ENCODE measurements at regions not wholly inside any gene's neighbourhood (a gene's known extent, or its start where the extent isn't known, plus 50 kb on each side); places are given as distances from the start of the nearest gene placed in this dataset.

- WGBS (ENCODE audit: insufficient coverage, low coverage, missing lambda C conversion rate) = 2% methylated on average over 9 of the region's 9 CpGs
- DNase-seq (ENCODE audit: extremely low read depth in 1 of 4, low spot score in 3 of 4) = peak; percentile 75 to 92 (median 81)
- in situ Hi-C loops (cut with MboI) (no loop called here), intact Hi-C loops (cut with micrococcal nuclease) (loop anchor here (1.0 kb wide), 1 partner anchor 18 kb away; no protein-coding TSS in a partner anchor)
- peak; percentile 89 for ATAC-seq
- H3K27ac ChIP-seq (ENCODE audit: extremely low read depth, low read depth, low read length) = peak overlapping the region; percentile 85
- peak overlapping the region; percentile 77 for H3K4me2 ChIP-seq (ENCODE audit: insufficient read depth, low read length)
- no peaks in the 10 kb centered on the region for H3K9me1 ChIP-seq (ENCODE audit: control insufficient read depth, insufficient read depth, low read length)
- POLR2A ChIA-PET = interaction anchor here (0.6 to 3.6 kb wide), 8 partner anchors 9 to 1328 kb away, joined by 3 to 29 read pairs (median 3); no protein-coding TSS in a partner anchor
- peak overlapping the region; percentile 37 to 70; a peak in 2 of 4 replicates for H3K9ac ChIP-seq (ENCODE audit: insufficient read depth in 1 of 2, low read depth in 2 of 2, low read length in 2 of 2)
- TSS peak; percentile 90 for BruUV-seq (replicated peaks)
- peak overlapping the region; percentile 94 for H2AFZ ChIP-seq (ENCODE audit: low read depth, low read length)
- H3K36me3 ChIP-seq (ENCODE audit: control insufficient read depth, insufficient read depth, low read length) = no peaks in the 10 kb centered on the region
- no peaks in the 10 kb centered on the region for H4K20me1 ChIP-seq (replicated peaks; ENCODE audit: control insufficient read depth, insufficient read depth, low read length)
- peaks cover 0 to 9% of the 10 kb centered on the region in 2 experiments; a peak in 1 of 5 replicates for H3K4me1 ChIP-seq (replicated peaks in 1 of 2; ENCODE audit: control insufficient read depth in 2 of 2, insufficient read depth in 2 of 2, low read length in 2 of 2)
- peak; percentile 96 for FAIRE-seq
- no peaks in the 10 kb centered on the region for H3K79me2 ChIP-seq (ENCODE audit: control insufficient read depth, insufficient read depth, low read length)
- peak overlapping the region; percentile 9; the same call in 1 of the 2 replicates for H3K4me3 ChIP-seq
- CTCF ChIA-PET (ENCODE audit: low intra/inter-chr PET ratio) = no interaction called here
- H3K9me3 ChIP-seq (replicated peaks; ENCODE audit: control insufficient read depth, insufficient read depth, low read depth, low read length) = no peaks in the 10 kb centered on the region
- H3K27me3 ChIP-seq (ENCODE audit: control insufficient read depth in 2 of 2, insufficient read depth in 2 of 2, low read length in 2 of 2) = no peaks in the 10 kb centered on the region
- TF ChIP-seq GATAD2A (IDR thresholded peaks at IDR 0.05) (0 out of 2 replicates have a peak, but pooled peaks have one; percentile 38), PRDM10 (IDR thresholded peaks at IDR 0.05; ENCODE audit: partially characterized antibody) (peak; percentile 19), ZEB2 (IDR thresholded peaks at IDR 0.05) (no peak), TEAD4 (IDR thresholded peaks at IDR 0.05; ENCODE audit: low read length) (peak; percentile 93), TEAD4 (CRISPR knock-in tag; IDR thresholded peaks at IDR 0.05; ENCODE audit: borderline replicate concordance) (no peak), ARID1B (IDR thresholded peaks at IDR 0.05) (peak; percentile 98), L3MBTL2 (IDR thresholded peaks at IDR 0.05) (0 out of 2 replicates have a peak, but pooled peaks have one; percentile 23), CEBPG (CRISPR knock-in tag; IDR thresholded peaks at IDR 0.05) (no peak), CEBPG (tag; conservative IDR thresholded peaks at IDR 0.05 in 1 of 2, IDR thresholded peaks at IDR 0.05 in 1 of 2) (0 out of 4 replicates have a peak, but pooled peaks of 1 of the 2 experiments have one; percentile 32), HBP1 (CRISPR knock-in tag; IDR thresholded peaks at IDR 0.05) (no peak), MYC (IDR thresholded peaks at IDR 0.05; ENCODE audit: low read depth, low read length) (peak; percentile 58), MYC (CRISPR knock-in tag; IDR thresholded peaks at IDR 0.05; ENCODE audit: borderline replicate concordance, low read depth) (no peak), MCM5 (IDR thresholded peaks at IDR 0.05; ENCODE audit: low read depth) (no peak), FOXK2 (conservative IDR thresholded peaks at IDR 0.05 in 1 of 2, IDR thresholded peaks at IDR 0.05 in 1 of 2; ENCODE audit: low read depth in 2 of 2) (peak; percentile 61 to 75; a peak in 3 of 4 replicates), MEIS2 (IDR thresholded peaks at IDR 0.05; ENCODE audit: partially characterized antibody) (peak; percentile 86), DPF2 (IDR thresholded peaks at IDR 0.05) (peak; percentile 99)
These were observed 199.6 kb upstream of the OTX2 start for GRCh38 chr14:57009585-57010515.

All from K562 (cell line).